H9 (cell line): ENCODE measurements at regions not wholly inside any gene's neighbourhood (a gene's known extent, or its start where the extent isn't known, plus 50 kb on each side); places are given as distances from the start of the nearest gene placed in this dataset.

Experiments used
- DNase-seq: peaks from one replicate; pipeline ENCODE4 v3.0.0-alpha.2; 2017
- H2AFZ ChIP-seq: one replicate; pipeline ENCODE4 v1.6.1; 2013; ENCODE audit warnings: mild to moderate bottlenecking, low read length, control low read depth, moderate library complexity
- H2AK5ac ChIP-seq: 2 replicates; pipeline ENCODE4 v1.6.1; 2013; ENCODE audit warnings: low read length, control low read depth, mixed read lengths; ENCODE audit not compliant: insufficient read length
- H2BK120ac ChIP-seq: one replicate; pipeline ENCODE4 v1.6.1; 2013; ENCODE audit warnings: low read depth, mild to moderate bottlenecking, low read length, control low read depth, inconsistent platforms; ENCODE audit not compliant: poor library complexity, severe bottlenecking
- H2BK12ac ChIP-seq: 2 replicates; pipeline ENCODE4 v1.6.1; 2013; ENCODE audit warnings: low read length, control low read depth, mixed read lengths, low read depth; ENCODE audit not compliant: insufficient read length
- H2BK15ac ChIP-seq: 2 replicates; pipeline ENCODE4 v1.6.1; 2013; ENCODE audit warnings: low read depth, low read length, control low read depth
- H2BK20ac ChIP-seq: one replicate; pipeline ENCODE4 v1.6.1; 2013; ENCODE audit warnings: low read depth, mild to moderate bottlenecking, low read length, control low read depth, inconsistent platforms; ENCODE audit not compliant: poor library complexity, severe bottlenecking
- H2BK5ac ChIP-seq: 2 replicates; pipeline ENCODE4 v1.6.1; 2013; ENCODE audit warnings: low read length, control low read depth, mixed read lengths; ENCODE audit not compliant: insufficient read length
- H3K14ac ChIP-seq: 2 replicates; pipeline ENCODE4 v1.6.1; 2013; ENCODE audit warnings: low read length, control low read depth; ENCODE audit not compliant: insufficient read depth
- H3K18ac ChIP-seq: 2 replicates; pipeline ENCODE4 v1.6.1; 2013; ENCODE audit warnings: low read depth, mild to moderate bottlenecking, mixed read lengths, low read length, control low read depth; ENCODE audit not compliant: insufficient read length
- H3K23ac ChIP-seq: 2 replicates; pipeline ENCODE4 v1.6.1; 2013; ENCODE audit warnings: low read length, control low read depth, mixed read lengths, low read depth; ENCODE audit not compliant: insufficient read length
- H3K23me2 ChIP-seq: 2 replicates; pipeline ENCODE4 v1.6.1; 2013; ENCODE audit warnings: low read depth, mild to moderate bottlenecking, mixed read lengths, low read length, control low read depth; ENCODE audit not compliant: insufficient read length, poor library complexity, severe bottlenecking
- H3K27ac ChIP-seq: 2 replicates; pipeline ENCODE4 v1.5.1; 2013; ENCODE audit warnings: low read length, control low read depth, mixed read lengths, low read depth; ENCODE audit not compliant: insufficient read length
- H3K27me3 ChIP-seq: 2 replicates; pipeline ENCODE4 v1.6.1; 2013; ENCODE audit warnings: low read length, control low read depth, inconsistent platforms; ENCODE audit not compliant: insufficient read depth
- H3K4ac ChIP-seq: 2 replicates; pipeline ENCODE4 v1.6.1; 2013; ENCODE audit warnings: low read depth, mild to moderate bottlenecking, control low read depth, inconsistent platforms, low read length, moderate library complexity
- H3K4me1 ChIP-seq: 2 replicates; pipeline ENCODE4 v1.6.1; 2013; ENCODE audit warnings: low read length, control low read depth, inconsistent platforms; ENCODE audit not compliant: insufficient read depth
- H3K4me2 ChIP-seq: 2 replicates; pipeline ENCODE4 v1.6.1; 2013; ENCODE audit warnings: low read length, control low read depth, mixed read lengths; ENCODE audit not compliant: insufficient read length, insufficient read depth
- H3K56ac ChIP-seq: 2 replicates; pipeline ENCODE4 v1.6.1; 2013; ENCODE audit warnings: low read depth, mild to moderate bottlenecking, mixed read lengths, low read length, control low read depth; ENCODE audit not compliant: insufficient read length
- H3K79me1 ChIP-seq: 2 replicates; pipeline ENCODE4 v1.6.1; 2013; ENCODE audit warnings: low read depth, mild to moderate bottlenecking, moderate library complexity, low read length, control low read depth, inconsistent platforms; ENCODE audit not compliant: insufficient read depth, poor library complexity, severe bottlenecking
- H3K79me2 ChIP-seq: 2 replicates; pipeline ENCODE4 v1.6.1; 2013; ENCODE audit warnings: low read length, control low read depth, inconsistent platforms; ENCODE audit not compliant: insufficient read depth
- H3K9ac ChIP-seq: 2 replicates; pipeline ENCODE4 v1.6.1; 2013; ENCODE audit warnings: low read length, control low read depth, mixed read lengths; ENCODE audit not compliant: insufficient read length; ENCODE audit errors: extremely low read depth
- H3K9me3 ChIP-seq: one replicate; pipeline ENCODE4 v1.6.1; 2013; ENCODE audit warnings: low read depth, low read length, inconsistent platforms; ENCODE audit not compliant: control insufficient read depth
- H3T11ph ChIP-seq: one replicate; pipeline ENCODE4 v1.6.1; 2013; ENCODE audit warnings: mild to moderate bottlenecking, low read length, control low read depth, inconsistent platforms
- H4K20me1 ChIP-seq: one replicate; pipeline ENCODE4 v1.6.1; 2013; ENCODE audit not compliant: control insufficient read depth, insufficient read length, insufficient read depth
- H4K5ac ChIP-seq: 2 replicates; pipeline ENCODE4 v1.6.1; 2013; ENCODE audit warnings: low read depth, mild to moderate bottlenecking, mixed read lengths, low read length, control low read depth; ENCODE audit not compliant: insufficient read length
- H4K8ac ChIP-seq: replicated peaks from 2 replicates; pipeline ENCODE4 v1.6.1; 2013; ENCODE audit warnings: low read length, control low read depth, mixed read lengths, low read depth; ENCODE audit not compliant: insufficient read length
- H4K91ac ChIP-seq: 2 replicates; pipeline ENCODE4 v1.6.1; 2013; ENCODE audit warnings: low read depth, mild to moderate bottlenecking, moderate library complexity, mixed read lengths, low read length, control low read depth; ENCODE audit not compliant: insufficient read length
- H3K27ac Mint-ChIP-seq, 3 experiments: 2 replicates in 2 of 3; 3 replicates in 1 of 3; pipeline ENCODE4 v1.8.0; 2020 to 2021; ENCODE audit warnings: mixed read lengths in 3 of 3, mild to moderate bottlenecking in 1 of 3, moderate library complexity in 1 of 3
- H3K27me3 Mint-ChIP-seq: 2 replicates; pipeline ENCODE4 v1.8.0; 2021; ENCODE audit warnings: low read depth, mild to moderate bottlenecking, moderate library complexity, mixed read lengths
- H3K36me3 Mint-ChIP-seq, 3 experiments: 2 replicates in 2 of 3; 3 replicates in 1 of 3; pipeline ENCODE4 v1.8.0; 2020 to 2021; ENCODE audit warnings: low read depth in 3 of 3, mixed read lengths in 3 of 3; ENCODE audit not compliant: insufficient read depth in 1 of 3
- H3K4me1 Mint-ChIP-seq, 2 experiments: 2 replicates each; pipeline ENCODE4 v1.8.0; 2020; ENCODE audit warnings: mixed read lengths in 2 of 2
- H3K4me3 Mint-ChIP-seq, 2 experiments: 2 replicates in 1 of 2; 3 replicates in 1 of 2; pipeline ENCODE4 v1.8.0; 2020 to 2021; ENCODE audit warnings: mild to moderate bottlenecking in 2 of 2, mixed read lengths in 2 of 2, moderate library complexity in 1 of 2
- H3K9me3 Mint-ChIP-seq, 2 experiments: 2 replicates in 1 of 2; 3 replicates in 1 of 2; pipeline ENCODE4 v1.8.0; 2020; ENCODE audit warnings: mild to moderate bottlenecking in 2 of 2, mixed read lengths in 2 of 2, moderate library complexity in 1 of 2
- WGBS: extraction: QIAGEN DNeasy Blood & Tissue Kit; methylation state at CpG from one replicate; pipeline ENCODE4 v1.1.7; 2013; ENCODE audit warnings: missing lambda C conversion rate, low lambda C conversion rate, mixed read lengths; ENCODE audit not compliant: insufficient read length; ENCODE audit errors: extremely low coverage; 5-methylcytosine and 5-hydroxymethylcytosine counted together
- TF ChIP-seq, protein P1 (sequence below): fragments of 200-600 bp; sonication (generic); conservative IDR thresholded peaks from 3 replicates; pipeline ENCODE4 v1.8.0; 2021; ENCODE audit warnings: antibody characterized with exemption, mild to moderate bottlenecking

DNA sequence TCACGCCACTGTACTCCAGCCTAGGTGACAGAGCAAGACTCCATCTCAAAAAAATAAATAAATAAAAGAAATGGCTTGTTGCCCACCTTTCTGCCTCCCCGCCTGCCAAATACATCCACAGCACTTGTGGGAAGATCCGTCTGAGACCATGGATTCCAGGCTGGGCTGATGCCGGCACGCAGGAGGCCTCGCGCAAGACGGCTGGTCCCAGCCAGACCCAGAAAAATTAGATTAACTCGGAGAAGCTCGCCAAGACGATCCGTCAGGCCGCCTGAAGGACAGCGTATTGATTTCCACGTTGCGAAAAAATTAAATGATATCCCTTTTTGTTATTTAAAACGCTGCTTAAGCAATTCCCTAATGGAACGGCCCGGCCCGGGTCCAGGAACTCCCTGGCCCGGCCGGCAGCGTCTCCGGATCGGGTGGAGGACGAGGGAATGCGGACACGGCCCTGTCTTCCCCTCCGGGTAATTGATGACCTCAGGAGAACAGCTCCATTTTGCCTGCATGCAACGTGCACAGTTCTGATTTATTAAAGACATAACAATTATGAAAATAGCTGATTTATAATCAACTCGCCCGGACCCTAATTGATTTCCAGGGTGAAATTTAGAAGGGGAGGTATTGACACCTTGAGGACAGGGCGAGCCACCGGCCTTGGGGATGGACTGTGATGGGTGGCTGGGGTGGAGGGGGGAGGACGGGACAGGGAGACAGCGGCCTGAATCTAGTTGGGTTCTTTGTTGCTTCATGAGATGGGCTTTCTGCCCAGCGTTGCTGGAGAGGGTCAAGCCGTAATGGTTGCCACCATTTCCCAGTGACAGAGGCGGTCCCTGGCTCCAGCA, 52.1 kb downstream of the ZNRF4 start:
- Histone ChIP-seq H2AFZ (no peak overlapping the region), H4K8ac (no peak overlapping the region), H3K4me2 (no peak overlapping the region), H3K4ac (no peak overlapping the region), H2AK5ac (no peak overlapping the region), H3K4me1 (no peaks in the 10 kb centered on the region), H3K9ac (no peak overlapping the region), H4K20me1 (no peaks in the 10 kb centered on the region), H2BK15ac (no peak overlapping the region), H3K23ac (no peak overlapping the region), H3K14ac (no peak overlapping the region), H2BK12ac (no peak overlapping the region), H3K27me3 (peaks cover 2% of the 10 kb centered on the region), H4K91ac (no peak overlapping the region), H3K79me2 (no peaks in the 10 kb centered on the region), H4K5ac (no peak overlapping the region), H3K18ac (no peak overlapping the region), H3K56ac (no peak overlapping the region), H3K27ac (no peak overlapping the region), H3K23me2 (no peaks in the 10 kb centered on the region), H2BK120ac (no peak overlapping the region), H3T11ph (no peak overlapping the region), H3K9me3 (peaks cover 7% of the 10 kb centered on the region), H3K79me1 (no peaks in the 10 kb centered on the region), H2BK5ac (no peak overlapping the region), H2BK20ac (no peak overlapping the region)
- no peak overlapping the region for H3K4me3 Mint-ChIP-seq
- H3K4me1 Mint-ChIP-seq, result no peaks in the 10 kb centered on the region
- peaks cover 6 to 12% (median 7%) of the 10 kb centered on the region in 3 experiments; a peak in 6 of 7 replicates for H3K36me3 Mint-ChIP-seq
- peaks cover 77% of the 10 kb centered on the region for H3K27me3 Mint-ChIP-seq
- WGBS, result no CpG with 5 or more reads among the region's 39 CpGs
- TF ChIP-seq, protein P1, sequence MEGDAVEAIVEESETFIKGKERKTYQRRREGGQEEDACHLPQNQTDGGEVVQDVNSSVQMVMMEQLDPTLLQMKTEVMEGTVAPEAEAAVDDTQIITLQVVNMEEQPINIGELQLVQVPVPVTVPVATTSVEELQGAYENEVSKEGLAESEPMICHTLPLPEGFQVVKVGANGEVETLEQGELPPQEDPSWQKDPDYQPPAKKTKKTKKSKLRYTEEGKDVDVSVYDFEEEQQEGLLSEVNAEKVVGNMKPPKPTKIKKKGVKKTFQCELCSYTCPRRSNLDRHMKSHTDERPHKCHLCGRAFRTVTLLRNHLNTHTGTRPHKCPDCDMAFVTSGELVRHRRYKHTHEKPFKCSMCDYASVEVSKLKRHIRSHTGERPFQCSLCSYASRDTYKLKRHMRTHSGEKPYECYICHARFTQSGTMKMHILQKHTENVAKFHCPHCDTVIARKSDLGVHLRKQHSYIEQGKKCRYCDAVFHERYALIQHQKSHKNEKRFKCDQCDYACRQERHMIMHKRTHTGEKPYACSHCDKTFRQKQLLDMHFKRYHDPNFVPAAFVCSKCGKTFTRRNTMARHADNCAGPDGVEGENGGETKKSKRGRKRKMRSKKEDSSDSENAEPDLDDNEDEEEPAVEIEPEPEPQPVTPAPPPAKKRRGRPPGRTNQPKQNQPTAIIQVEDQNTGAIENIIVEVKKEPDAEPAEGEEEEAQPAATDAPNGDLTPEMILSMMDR, result no peak
- H3K27ac Mint-ChIP-seq, result no peak overlapping the region
- peaks cover 21 to 28% of the 10 kb centered on the region in 2 experiments for H3K9me3 Mint-ChIP-seq
- no peak for DNase-seq
